K562 (cell line): ENCODE measurements at regions not wholly inside any gene's neighbourhood (a gene's known extent, or its start where the extent isn't known, plus 50 kb on each side); places are given as distances from the start of the nearest gene placed in this dataset.
A peak's percentile ranks its signal among the peaks of the same experiment; 100 is the strongest.

Experiments used
- ATAC-seq: fragments of 200-7000 bp; cut with Tn5 transposase; 3 replicates; pipeline ENCODE4 v1.9.1; 2020; ENCODE audit warnings: moderate library complexity
- BruUV-seq: library from RNA; stranded (reverse); fragments of 400-500 nt; replicated peaks from 2 replicates; lab custom pipeline; 2021; lab: Mats Ljungman, UMichigan
- CTCF ChIA-PET: fragments of 300-600 bp; formaldehyde crosslinking; extraction: SDS; loops from one replicate; lab custom pipeline; 2021; ENCODE audit warnings: low intra/inter-chr PET ratio; lab: Yijun Ruan, JAX
- POLR2A ChIA-PET: fragments of 300-600, 350-650 bp; sonication (Branson Sonifier 250); formaldehyde crosslinking; extraction: SDS; loops from one replicate; lab custom pipeline; 2021; ENCODE audit warnings: antibody characterized with exemption, inconsistent platforms; lab: Yijun Ruan, JAX
- DNase-seq, 4 experiments: peaks; one replicate each; pipeline versions ENCODE4 v3.0.0 to v3.0.0-alpha.2; 2011 to 2018; ENCODE audit warnings: low spot score in 3 of 4, mixed read lengths in 3 of 4; ENCODE audit errors: extremely low read depth in 1 of 4
- FAIRE-seq: peaks from 2 replicates; lab custom pipeline; 2011; peaks lifted over from hg19 to GRCh38; lab: Jason Lieb, UNC
- H2AFZ ChIP-seq: 2 replicates; pipeline ENCODE4 v1.6.0; 2011; ENCODE audit warnings: low read depth, low read length, control low read depth, inconsistent platforms
- H3K27ac ChIP-seq: fragments of 200-600 bp; 3 replicates; pipeline ENCODE4 v1.8.0; 2011; ENCODE audit warnings: low read depth, mild to moderate bottlenecking, control low read depth, inconsistent platforms, low read length, moderate library complexity, mixed read lengths; ENCODE audit errors: extremely low read depth
- H3K27me3 ChIP-seq, 2 experiments: fragments of 300-600 bp in 1 of 2; 2 replicates in 1 of 2; 3 replicates in 1 of 2; pipeline versions ENCODE4 v1.6.0 to v1.8.0; 2011; ENCODE audit warnings: inconsistent platforms in 2 of 2, low read length in 2 of 2, mild to moderate bottlenecking in 1 of 2, mixed read lengths in 1 of 2, moderate library complexity in 1 of 2; ENCODE audit not compliant: control insufficient read depth in 2 of 2, insufficient read depth in 2 of 2
- H3K36me3 ChIP-seq: fragments of 300-600 bp; 3 replicates; pipeline ENCODE4 v1.8.0; 2011; ENCODE audit warnings: mild to moderate bottlenecking, low read length, inconsistent platforms; ENCODE audit not compliant: control insufficient read depth, insufficient read depth
- H3K4me1 ChIP-seq, 2 experiments: fragments of 200-600 bp in 1 of 2; replicated peaks in 1 of 2; 2 replicates in 1 of 2; 3 replicates in 1 of 2; pipeline versions ENCODE4 v1.5.1 to v1.8.0; 2011; ENCODE audit warnings: inconsistent platforms in 2 of 2, low read length in 2 of 2, mild to moderate bottlenecking in 1 of 2, mixed read lengths in 1 of 2, moderate library complexity in 1 of 2; ENCODE audit not compliant: control insufficient read depth in 2 of 2, insufficient read depth in 2 of 2
- H3K4me2 ChIP-seq: 2 replicates; pipeline ENCODE4 v1.6.1; 2011; ENCODE audit warnings: low read length, control low read depth, inconsistent platforms, mixed read lengths; ENCODE audit not compliant: insufficient read depth
- H3K4me3 ChIP-seq: fragments of 200-600 bp; sonication (generic), shearing (Covaris generic); 2 replicates; pipeline ENCODE4 v1.5.1; 2016; ENCODE audit warnings: control low read depth, inconsistent platforms
- H3K79me2 ChIP-seq: fragments of 200-600 bp; 3 replicates; pipeline ENCODE4 v1.8.0; 2011; ENCODE audit warnings: low read length, inconsistent platforms; ENCODE audit not compliant: control insufficient read depth, insufficient read depth
- H3K9ac ChIP-seq, 2 experiments: 2 replicates each; pipeline versions ENCODE4 v1.6.0 to v1.6.1; 2011; ENCODE audit warnings: low read depth in 2 of 2, low read length in 2 of 2, control low read depth in 1 of 2, inconsistent platforms in 1 of 2, mild to moderate bottlenecking in 1 of 2, mixed read lengths in 1 of 2; ENCODE audit not compliant: insufficient read depth in 1 of 2
- H3K9me1 ChIP-seq: one replicate; pipeline ENCODE4 v1.6.0; 2011; ENCODE audit warnings: inconsistent platforms, mild to moderate bottlenecking, low read length, moderate library complexity; ENCODE audit not compliant: control insufficient read depth, insufficient read depth
- H3K9me3 ChIP-seq: replicated peaks from 2 replicates; pipeline ENCODE4 v1.5.1; 2011; ENCODE audit warnings: low read depth, low read length, inconsistent platforms; ENCODE audit not compliant: control insufficient read depth, insufficient read depth
- H4K20me1 ChIP-seq: replicated peaks from 2 replicates; pipeline ENCODE4 v1.6.1; 2011; ENCODE audit warnings: low read length, inconsistent platforms, mixed read lengths; ENCODE audit not compliant: control insufficient read depth, insufficient read depth
- CBFA2T3 ChIP-seq: fragments of 450-650 bp; IDR thresholded peaks from 2 replicates; pipeline ENCODE4 v1.6.1; 2017
- DNMT1 ChIP-seq: fragments of 450-650 bp; IDR thresholded peaks from 2 replicates; pipeline ENCODE4 v1.6.1; 2016; ENCODE audit warnings: antibody characterized with exemption, mild to moderate bottlenecking
- ELF2 ChIP-seq: fragments of 250-450 bp; sonication (Bioruptor Pico); IDR thresholded peaks from 2 replicates; pipeline ENCODE4 v1.5.0; 2021; ENCODE audit warnings: mild to moderate bottlenecking
- ETV1 ChIP-seq: fragments of 450-650 bp; conservative IDR thresholded peaks from 2 replicates; pipeline ENCODE4 v1.6.1; 2016; ENCODE audit warnings: missing genetic modification characterization, control low read depth, low read depth, missing compliant biosample characterization
- FOXK1 ChIP-seq: sonication (generic); formaldehyde crosslinking; IDR thresholded peaks from 2 replicates; pipeline ENCODE4 v1.8.0; 2022; ENCODE audit warnings: missing genetic modification reagents, mild to moderate bottlenecking, borderline replicate concordance
- HDAC3 ChIP-seq: fragments of 450-650 bp; IDR thresholded peaks from 2 replicates; pipeline ENCODE4 v1.6.1; 2018; ENCODE audit warnings: borderline replicate concordance, mild to moderate bottlenecking, moderate library complexity; ENCODE audit not compliant: partially characterized antibody
- HDAC6 ChIP-seq: IDR thresholded peaks from 2 replicates; pipeline ENCODE4 v1.6.1; 2012; ENCODE audit warnings: low read depth, mild to moderate bottlenecking, control low read depth, inconsistent platforms, low read length, moderate library complexity
- HDGF ChIP-seq: fragments of 450-650 bp; IDR thresholded peaks from 2 replicates; pipeline ENCODE4 v1.6.1; 2016
- HEY1 ChIP-seq: fragments of 250-450 bp; sonication (Bioruptor Pico); IDR thresholded peaks from 2 replicates; pipeline ENCODE4 v1.5.0; 2020; ENCODE audit warnings: mild to moderate bottlenecking, moderate library complexity, borderline replicate concordance
- KHSRP ChIP-seq: fragments of 450-650 bp; IDR thresholded peaks from 2 replicates; pipeline ENCODE4 v1.6.1; 2017
- PYGO2 ChIP-seq: fragments of 450-650 bp; IDR thresholded peaks from 2 replicates; pipeline ENCODE4 v1.6.1; 2016; ENCODE audit warnings: mild to moderate bottlenecking, missing genetic modification characterization, moderate library complexity, missing compliant biosample characterization
- SIN3B ChIP-seq: fragments of 450-650 bp; IDR thresholded peaks from 2 replicates; pipeline ENCODE4 v1.6.1; 2017; ENCODE audit warnings: low read depth, mild to moderate bottlenecking, moderate library complexity
- XRCC5 ChIP-seq: fragments of 200-400 bp; formaldehyde crosslinking; IDR thresholded peaks from 2 replicates; pipeline ENCODE4 v1.6.1; 2017; ENCODE audit warnings: low read depth, mild to moderate bottlenecking, low read length
- ZNF41 ChIP-seq: fragments of 250-450 bp; sonication (Bioruptor Pico); conservative IDR thresholded peaks from 2 replicates; pipeline ENCODE4 v1.4.0; 2020; ENCODE audit warnings: mild to moderate bottlenecking
- WGBS: fragments of 100-300 bp; shearing (Covaris generic); methylation state at CpG from one replicate; pipeline ENCODE4 v1.1.6; 2016; ENCODE audit warnings: low coverage, mixed read lengths; ENCODE audit not compliant: insufficient coverage; ENCODE audit errors: missing lambda C conversion rate; 5-methylcytosine and 5-hydroxymethylcytosine counted together
- in situ Hi-C: fragments of 300-500 bp; cut with MboI; formaldehyde crosslinking; loops from 4 replicates; pipeline ENCODE4 v1.15.0; 2018; ENCODE audit warnings: inconsistent platforms, mixed read lengths
- intact Hi-C: fragments of 100-400 bp; cut with micrococcal nuclease; formaldehyde crosslinking; loops from 2 replicates; pipeline ENCODE4 v1.14.2; 2022
- TF ChIP-seq, protein P1 (sequence below): fragments of 250-450 bp; sonication (Bioruptor Pico); IDR thresholded peaks from 2 replicates; pipeline ENCODE4 v1.8.0; 2021; ENCODE audit warnings: moderate library complexity, mild to moderate bottlenecking, inconsistent platforms
- TF ChIP-seq, protein P2 (sequence below): sonication (generic); formaldehyde crosslinking; IDR thresholded peaks from 2 replicates; pipeline ENCODE4 v1.4.0; 2020; ENCODE audit warnings: mild to moderate bottlenecking, missing genetic modification reagents
- TF ChIP-seq, protein P3 (sequence below): fragments of 250-450 bp; sonication (Bioruptor Pico); IDR thresholded peaks from 2 replicates; pipeline ENCODE4 v1.8.0; 2022; ENCODE audit warnings: moderate library complexity, mild to moderate bottlenecking, inconsistent platforms
- TF ChIP-seq, protein P4 (sequence below): fragments of 450-650 bp; IDR thresholded peaks from 2 replicates; pipeline ENCODE4 v1.6.1; 2017; ENCODE audit warnings: antibody characterized with exemption

DNA sequence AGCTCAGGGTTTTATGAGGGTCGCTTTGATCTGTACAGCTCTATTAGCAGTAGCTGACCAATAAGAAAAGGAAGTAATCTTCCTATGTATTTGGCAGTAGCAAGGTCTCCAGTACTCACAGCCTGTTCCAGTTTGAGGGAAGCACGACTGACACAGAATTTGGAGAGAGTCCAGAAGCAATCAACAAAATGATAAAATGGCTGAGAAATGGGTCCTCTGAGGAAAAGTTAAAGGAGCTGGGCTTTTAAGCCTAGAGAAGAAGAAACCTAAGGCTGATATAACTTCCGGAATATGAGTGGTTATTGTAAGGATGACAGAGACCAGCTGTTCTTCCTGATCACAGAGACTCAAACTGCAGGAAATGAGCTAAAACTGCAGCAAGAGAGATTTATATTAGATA lies 382.8 kb downstream of the GPD2 start:
- H3K79me2 ChIP-seq = no peaks in the 10 kb centered on the region
- in situ Hi-C loops (no loop called here), intact Hi-C loops (no loop called here)
- no peak overlapping the region for H3K4me3 ChIP-seq
- peak overlapping the region; percentile 67; the same call in 1 of the 2 replicates for H2AFZ ChIP-seq
- DNase-seq = no peak
- ATAC-seq = no peak; the same call in 2 of the 3 replicates
- no peaks in the 10 kb centered on the region for H3K4me1 ChIP-seq
- H3K27ac ChIP-seq = no peak overlapping the region
- BruUV-seq = no TSS peak
- H3K4me2 ChIP-seq = no peak overlapping the region
- H3K36me3 ChIP-seq = no peaks in the 10 kb centered on the region
- H3K9me3 ChIP-seq = no peaks in the 10 kb centered on the region
- H3K9ac ChIP-seq = no peak overlapping the region
- FAIRE-seq = no peak
- H3K9me1 ChIP-seq = no peaks in the 10 kb centered on the region
- TF ChIP-seq HEY1 (CRISPR knock-in tag) = no peak
- TF ChIP-seq, protein P1, sequence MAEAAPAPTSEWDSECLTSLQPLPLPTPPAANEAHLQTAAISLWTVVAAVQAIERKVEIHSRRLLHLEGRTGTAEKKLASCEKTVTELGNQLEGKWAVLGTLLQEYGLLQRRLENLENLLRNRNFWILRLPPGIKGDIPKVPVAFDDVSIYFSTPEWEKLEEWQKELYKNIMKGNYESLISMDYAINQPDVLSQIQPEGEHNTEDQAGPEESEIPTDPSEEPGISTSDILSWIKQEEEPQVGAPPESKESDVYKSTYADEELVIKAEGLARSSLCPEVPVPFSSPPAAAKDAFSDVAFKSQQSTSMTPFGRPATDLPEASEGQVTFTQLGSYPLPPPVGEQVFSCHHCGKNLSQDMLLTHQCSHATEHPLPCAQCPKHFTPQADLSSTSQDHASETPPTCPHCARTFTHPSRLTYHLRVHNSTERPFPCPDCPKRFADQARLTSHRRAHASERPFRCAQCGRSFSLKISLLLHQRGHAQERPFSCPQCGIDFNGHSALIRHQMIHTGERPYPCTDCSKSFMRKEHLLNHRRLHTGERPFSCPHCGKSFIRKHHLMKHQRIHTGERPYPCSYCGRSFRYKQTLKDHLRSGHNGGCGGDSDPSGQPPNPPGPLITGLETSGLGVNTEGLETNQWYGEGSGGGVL (CRISPR knock-in tag) = no peak
- no peak for TF ChIP-seq PYGO2 (tag)
- TF ChIP-seq HDAC3 = no peak
- no peak for TF ChIP-seq KHSRP
- no peak for TF ChIP-seq HDAC6
- no peak for TF ChIP-seq XRCC5
- TF ChIP-seq DNMT1 = no peak
- no peak for TF ChIP-seq ELF2 (CRISPR knock-in tag)
- TF ChIP-seq FOXK1 = no peak
- no peak for TF ChIP-seq CBFA2T3
- TF ChIP-seq, protein P2, sequence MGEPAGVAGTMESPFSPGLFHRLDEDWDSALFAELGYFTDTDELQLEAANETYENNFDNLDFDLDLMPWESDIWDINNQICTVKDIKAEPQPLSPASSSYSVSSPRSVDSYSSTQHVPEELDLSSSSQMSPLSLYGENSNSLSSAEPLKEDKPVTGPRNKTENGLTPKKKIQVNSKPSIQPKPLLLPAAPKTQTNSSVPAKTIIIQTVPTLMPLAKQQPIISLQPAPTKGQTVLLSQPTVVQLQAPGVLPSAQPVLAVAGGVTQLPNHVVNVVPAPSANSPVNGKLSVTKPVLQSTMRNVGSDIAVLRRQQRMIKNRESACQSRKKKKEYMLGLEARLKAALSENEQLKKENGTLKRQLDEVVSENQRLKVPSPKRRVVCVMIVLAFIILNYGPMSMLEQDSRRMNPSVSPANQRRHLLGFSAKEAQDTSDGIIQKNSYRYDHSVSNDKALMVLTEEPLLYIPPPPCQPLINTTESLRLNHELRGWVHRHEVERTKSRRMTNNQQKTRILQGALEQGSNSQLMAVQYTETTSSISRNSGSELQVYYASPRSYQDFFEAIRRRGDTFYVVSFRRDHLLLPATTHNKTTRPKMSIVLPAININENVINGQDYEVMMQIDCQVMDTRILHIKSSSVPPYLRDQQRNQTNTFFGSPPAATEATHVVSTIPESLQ (CRISPR knock-in tag) = no peak
- TF ChIP-seq ZNF41 (CRISPR knock-in tag) = no peak
- no peak for TF ChIP-seq HDGF
- TF ChIP-seq ETV1 = no peak
- TF ChIP-seq, protein P3, sequence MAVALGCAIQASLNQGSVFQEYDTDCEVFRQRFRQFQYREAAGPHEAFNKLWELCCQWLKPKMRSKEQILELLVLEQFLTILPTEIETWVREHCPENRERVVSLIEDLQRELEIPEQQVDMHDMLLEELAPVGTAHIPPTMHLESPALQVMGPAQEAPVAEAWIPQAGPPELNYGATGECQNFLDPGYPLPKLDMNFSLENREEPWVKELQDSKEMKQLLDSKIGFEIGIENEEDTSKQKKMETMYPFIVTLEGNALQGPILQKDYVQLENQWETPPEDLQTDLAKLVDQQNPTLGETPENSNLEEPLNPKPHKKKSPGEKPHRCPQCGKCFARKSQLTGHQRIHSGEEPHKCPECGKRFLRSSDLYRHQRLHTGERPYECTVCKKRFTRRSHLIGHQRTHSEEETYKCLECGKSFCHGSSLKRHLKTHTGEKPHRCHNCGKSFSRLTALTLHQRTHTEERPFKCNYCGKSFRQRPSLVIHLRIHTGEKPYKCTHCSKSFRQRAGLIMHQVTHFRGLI = no peak
- TF ChIP-seq, protein P4, sequence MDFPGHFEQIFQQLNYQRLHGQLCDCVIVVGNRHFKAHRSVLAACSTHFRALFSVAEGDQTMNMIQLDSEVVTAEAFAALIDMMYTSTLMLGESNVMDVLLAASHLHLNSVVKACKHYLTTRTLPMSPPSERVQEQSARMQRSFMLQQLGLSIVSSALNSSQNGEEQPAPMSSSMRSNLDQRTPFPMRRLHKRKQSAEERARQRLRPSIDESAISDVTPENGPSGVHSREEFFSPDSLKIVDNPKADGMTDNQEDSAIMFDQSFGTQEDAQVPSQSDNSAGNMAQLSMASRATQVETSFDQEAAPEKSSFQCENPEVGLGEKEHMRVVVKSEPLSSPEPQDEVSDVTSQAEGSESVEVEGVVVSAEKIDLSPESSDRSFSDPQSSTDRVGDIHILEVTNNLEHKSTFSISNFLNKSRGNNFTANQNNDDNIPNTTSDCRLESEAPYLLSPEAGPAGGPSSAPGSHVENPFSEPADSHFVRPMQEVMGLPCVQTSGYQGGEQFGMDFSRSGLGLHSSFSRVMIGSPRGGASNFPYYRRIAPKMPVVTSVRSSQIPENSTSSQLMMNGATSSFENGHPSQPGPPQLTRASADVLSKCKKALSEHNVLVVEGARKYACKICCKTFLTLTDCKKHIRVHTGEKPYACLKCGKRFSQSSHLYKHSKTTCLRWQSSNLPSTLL = no peak
- TF ChIP-seq SIN3B = no peak
- no peaks in the 10 kb centered on the region for H4K20me1 ChIP-seq
- ChIA-PET POLR2A (interaction anchor here (0.7 kb wide), 1 partner anchor 79 kb away, joined by 3 read pairs; no protein-coding TSS in a partner anchor), CTCF (no interaction called here)
- H3K27me3 ChIP-seq = no peaks in the 10 kb centered on the region
- WGBS = 0% methylated on average over 3 of the region's 3 CpGs
